SK-N-SH treated with all-trans-retinoic acid at 6 μM for 48 hours (cell line): ENCODE measurements at regions not wholly inside any gene's neighbourhood (a gene's known extent, or its start where the extent isn't known, plus 50 kb on each side); places are given as distances from the start of the nearest gene placed in this dataset.

ENCODE experiments used
- BACH2 ChIP-seq: fragments of 250-450 bp; sonication (Bioruptor Pico); IDR thresholded peaks from 2 replicates; pipeline ENCODE4 v1.9.0; 2021; ENCODE audit warnings: mild to moderate bottlenecking, borderline replicate concordance
- CREB5 ChIP-seq: fragments of 250-450 bp; sonication (Bioruptor Pico); IDR thresholded peaks from 2 replicates; pipeline ENCODE4 v1.5.1; 2020; ENCODE audit warnings: low read depth, mild to moderate bottlenecking, moderate library complexity
- CSDC2 ChIP-seq: fragments of 250-450 bp; sonication (Bioruptor Pico); IDR thresholded peaks from 2 replicates; pipeline ENCODE4 v1.5.0; 2020; ENCODE audit warnings: mild to moderate bottlenecking, moderate library complexity
- ESRRG ChIP-seq: fragments of 250-450 bp; sonication (Bioruptor Pico); IDR thresholded peaks from 2 replicates; pipeline ENCODE4 v1.6.1; 2021; ENCODE audit warnings: mild to moderate bottlenecking
- POU6F1 ChIP-seq: fragments of 250-450 bp; sonication (Bioruptor Pico); IDR thresholded peaks from 2 replicates; pipeline ENCODE4 v1.8.0; 2021; ENCODE audit warnings: low read depth, mild to moderate bottlenecking, moderate library complexity, borderline replicate concordance
- SNAI2 ChIP-seq: fragments of 250-450 bp; sonication (Bioruptor Pico); IDR thresholded peaks from 2 replicates; pipeline ENCODE4 v1.5.0; 2020; ENCODE audit warnings: mild to moderate bottlenecking, moderate library complexity
- TSHZ2 ChIP-seq: fragments of 250-450 bp; sonication (Bioruptor Pico); IDR thresholded peaks from 2 replicates; pipeline ENCODE4 v1.5.0; 2020; ENCODE audit warnings: mild to moderate bottlenecking, moderate library complexity
- ZNF70 ChIP-seq: fragments of 450-650 bp; formaldehyde crosslinking; IDR thresholded peaks from 2 replicates; pipeline ENCODE4 v1.5.0; 2020; ENCODE audit warnings: mild to moderate bottlenecking, moderate library complexity

GRCh38 chr4:14816623-14817261, 185.5 kb upstream of the CPEB2 start:
- no peak for TF ChIP-seq ESRRG (CRISPR knock-in tag)
- TF ChIP-seq SNAI2 (CRISPR knock-in tag): no peak
- no peak for TF ChIP-seq ZNF70 (CRISPR knock-in tag)
- TF ChIP-seq CSDC2 (CRISPR knock-in tag): no peak
- no peak for TF ChIP-seq TSHZ2 (CRISPR knock-in tag)
- TF ChIP-seq POU6F1 (CRISPR knock-in tag): no peak
- no peak for TF ChIP-seq CREB5
- no peak for TF ChIP-seq BACH2 (CRISPR knock-in tag)
